Smooth muscle cell (in vitro differentiated cells): ENCODE measurements at regions not wholly inside any gene's neighbourhood (a gene's known extent, or its start where the extent isn't known, plus 50 kb on each side); places are given as distances from the start of the nearest gene placed in this dataset.

Source experiments
- DNase-seq: peaks from one replicate; lab custom pipeline; 2025; ENCODE audit not compliant: unreplicated experiment; lab: John Stamatoyannopoulos, UW
- H2AFZ ChIP-seq: fragments of 200-600 bp; sonication (generic); 2 replicates; pipeline ENCODE4 v1.6.0; 2016; ENCODE audit warnings: antibody characterized with exemption, low read depth, mild to moderate bottlenecking
- H3F3A ChIP-seq: fragments of 200-600 bp; sonication (generic); 2 replicates; pipeline ENCODE4 v1.6.0; 2017; ENCODE audit warnings: antibody characterized with exemption, low read depth
- H3K27ac ChIP-seq: fragments of 200-600 bp; sonication (generic); 2 replicates; pipeline ENCODE4 v1.5.1; 2016; ENCODE audit warnings: low read depth, mild to moderate bottlenecking
- H3K27me3 ChIP-seq: fragments of 200-600 bp; sonication (generic); 2 replicates; pipeline ENCODE4 v1.6.1; 2016; ENCODE audit warnings: low read depth, mild to moderate bottlenecking
- H3K36me3 ChIP-seq: fragments of 200-600 bp; sonication (generic); 2 replicates; pipeline ENCODE4 v1.5.1; 2016; ENCODE audit warnings: low read depth
- H3K4me1 ChIP-seq: fragments of 200-600 bp; sonication (generic); 2 replicates; pipeline ENCODE4 v1.5.1; 2016; ENCODE audit warnings: low read depth
- H3K4me2 ChIP-seq: fragments of 200-600 bp; sonication (generic); 2 replicates; pipeline ENCODE4 v1.6.0; 2016; ENCODE audit warnings: mild to moderate bottlenecking
- H3K4me3 ChIP-seq: fragments of 200-600 bp; sonication (generic); 2 replicates; pipeline ENCODE4 v1.5.1; 2016; ENCODE audit warnings: mild to moderate bottlenecking
- H3K79me2 ChIP-seq: fragments of 200-600 bp; sonication (generic); 2 replicates; pipeline ENCODE4 v1.6.0; 2016; ENCODE audit warnings: low read depth, mild to moderate bottlenecking
- H3K9ac ChIP-seq: fragments of 200-600 bp; sonication (generic); 2 replicates; pipeline ENCODE4 v1.6.0; 2016; ENCODE audit warnings: low read depth
- H3K9me3 ChIP-seq: fragments of 200-600 bp; sonication (generic); replicated peaks from 2 replicates; pipeline ENCODE4 v1.5.1; 2016; ENCODE audit warnings: low read depth
- H4K20me1 ChIP-seq: fragments of 200-600 bp; sonication (generic); 2 replicates; pipeline ENCODE4 v1.6.0; 2016; ENCODE audit warnings: low read depth
- WGBS: methylation state at CpG from one replicate; pipeline ENCODE4 v1.1.7; 2016; ENCODE audit warnings: low lambda C conversion rate; 5-methylcytosine and 5-hydroxymethylcytosine counted together
- TF ChIP-seq, protein P1 (sequence below): fragments of 200-600 bp; sonication (generic); IDR thresholded peaks from 2 replicates; pipeline ENCODE4 v1.5.1; 2017; ENCODE audit warnings: borderline replicate concordance, mild to moderate bottlenecking, antibody characterized with exemption; ENCODE audit not compliant: insufficient read depth, poor library complexity, severe bottlenecking

- Histone ChIP-seq H3K4me1 (no peaks in the 10 kb centered on the region), H3K9me3 (no peaks in the 10 kb centered on the region), H3K36me3 (no peaks in the 10 kb centered on the region), H3K4me3 (no peak overlapping the region), H4K20me1 (no peaks in the 10 kb centered on the region), H3K9ac (no peak overlapping the region), H3F3A (no peaks in the 10 kb centered on the region), H3K4me2 (no peak overlapping the region), H3K27me3 (no peaks in the 10 kb centered on the region), H3K27ac (no peak overlapping the region), H3K79me2 (no peaks in the 10 kb centered on the region), H2AFZ (no peak overlapping the region)
- TF ChIP-seq, protein P1, sequence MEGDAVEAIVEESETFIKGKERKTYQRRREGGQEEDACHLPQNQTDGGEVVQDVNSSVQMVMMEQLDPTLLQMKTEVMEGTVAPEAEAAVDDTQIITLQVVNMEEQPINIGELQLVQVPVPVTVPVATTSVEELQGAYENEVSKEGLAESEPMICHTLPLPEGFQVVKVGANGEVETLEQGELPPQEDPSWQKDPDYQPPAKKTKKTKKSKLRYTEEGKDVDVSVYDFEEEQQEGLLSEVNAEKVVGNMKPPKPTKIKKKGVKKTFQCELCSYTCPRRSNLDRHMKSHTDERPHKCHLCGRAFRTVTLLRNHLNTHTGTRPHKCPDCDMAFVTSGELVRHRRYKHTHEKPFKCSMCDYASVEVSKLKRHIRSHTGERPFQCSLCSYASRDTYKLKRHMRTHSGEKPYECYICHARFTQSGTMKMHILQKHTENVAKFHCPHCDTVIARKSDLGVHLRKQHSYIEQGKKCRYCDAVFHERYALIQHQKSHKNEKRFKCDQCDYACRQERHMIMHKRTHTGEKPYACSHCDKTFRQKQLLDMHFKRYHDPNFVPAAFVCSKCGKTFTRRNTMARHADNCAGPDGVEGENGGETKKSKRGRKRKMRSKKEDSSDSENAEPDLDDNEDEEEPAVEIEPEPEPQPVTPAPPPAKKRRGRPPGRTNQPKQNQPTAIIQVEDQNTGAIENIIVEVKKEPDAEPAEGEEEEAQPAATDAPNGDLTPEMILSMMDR, result no peak
- WGBS, result 93% methylated on average over 9 of the region's 9 CpGs
- no peak for DNase-seq
These were observed 1101.5 kb upstream of the KLHL29 start for GRCh38 chr2:22283436-22283835.

- H3K4me1 ChIP-seq, result no peaks in the 10 kb centered on the region
- H3K79me2 ChIP-seq, result no peaks in the 10 kb centered on the region
- 88% methylated on average over 1 of the region's 1 CpG for WGBS
- H3K4me2 ChIP-seq, result no peak overlapping the region
- H3K36me3 ChIP-seq, result no peaks in the 10 kb centered on the region
- DNase-seq, result no peak
- H3K27ac ChIP-seq, result no peak overlapping the region
- H3F3A ChIP-seq, result no peaks in the 10 kb centered on the region
- H3K9ac ChIP-seq, result no peak overlapping the region
- H2AFZ ChIP-seq, result no peak overlapping the region
- H3K9me3 ChIP-seq, result no peaks in the 10 kb centered on the region
- H3K4me3 ChIP-seq, result no peak overlapping the region
- no peaks in the 10 kb centered on the region for H4K20me1 ChIP-seq
- no peaks in the 10 kb centered on the region for H3K27me3 ChIP-seq
- TF ChIP-seq, protein P1, result no peak
These were observed 1094.7 kb upstream of the KLHL29 start for GRCh38 chr2:22290302-22290701.

GRCh38 chr2:22290909-22291473, 1094.0 kb upstream of the KLHL29 start:
- Histone ChIP-seq H3K4me2 (no peak overlapping the region), H4K20me1 (no peaks in the 10 kb centered on the region), H3K4me3 (no peak overlapping the region), H3F3A (no peaks in the 10 kb centered on the region), H3K9me3 (no peaks in the 10 kb centered on the region), H3K4me1 (no peaks in the 10 kb centered on the region), H3K79me2 (no peaks in the 10 kb centered on the region), H3K27me3 (no peaks in the 10 kb centered on the region), H2AFZ (no peak overlapping the region), H3K27ac (no peak overlapping the region), H3K36me3 (no peaks in the 10 kb centered on the region), H3K9ac (no peak overlapping the region)
- 89% methylated on average over 4 of the region's 4 CpGs for WGBS
- DNase-seq, result no peak
- TF ChIP-seq, protein P1, result no peak

DNA sequence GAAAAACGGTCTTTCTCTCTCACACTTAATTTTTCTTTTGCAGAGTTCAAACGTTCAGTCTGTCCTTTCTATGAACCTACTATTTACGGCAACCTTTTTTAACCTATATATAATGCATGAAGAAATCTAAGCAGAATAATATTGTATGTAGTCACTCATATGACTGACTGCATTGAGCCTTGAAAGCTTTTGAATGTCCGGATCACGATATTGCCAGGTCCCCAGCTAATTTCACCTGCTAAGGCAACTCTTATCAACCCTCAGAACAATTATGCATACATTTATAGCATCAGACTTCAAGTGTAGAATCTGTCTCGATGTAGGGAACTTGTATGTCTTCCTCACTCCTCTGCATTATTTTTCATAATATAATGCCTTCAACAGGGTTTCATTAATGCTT, 1083.8 kb upstream of the KLHL29 start:
- no peak overlapping the region for H3K4me2 ChIP-seq

More for the DNA sequence above, 1083.8 kb upstream of the KLHL29 start:
- H3K27me3 ChIP-seq, result no peaks in the 10 kb centered on the region
- H3K79me2 ChIP-seq, result no peaks in the 10 kb centered on the region
- H3K27ac ChIP-seq, result no peak overlapping the region
- 87% methylated on average over 6 of the region's 6 CpGs for WGBS
- no peaks in the 10 kb centered on the region for H3F3A ChIP-seq
- no peaks in the 10 kb centered on the region for H3K36me3 ChIP-seq
- TF ChIP-seq, protein P1, result no peak
- no peaks in the 10 kb centered on the region for H4K20me1 ChIP-seq
- DNase-seq, result no peak
- no peak overlapping the region for H3K9ac ChIP-seq
- H3K4me3 ChIP-seq, result no peak overlapping the region
- H3K4me1 ChIP-seq, result no peaks in the 10 kb centered on the region
- no peak overlapping the region for H2AFZ ChIP-seq
- no peaks in the 10 kb centered on the region for H3K9me3 ChIP-seq
